Astrocyte (in vitro differentiated cells and primary cell): ENCODE measurements at regions not wholly inside any gene's neighbourhood (a gene's known extent, or its start where the extent isn't known, plus 50 kb on each side); places are given as distances from the start of the nearest gene placed in this dataset.

Experiments used
- DNase-seq: peaks from one replicate; pipeline ENCODE4 v3.0.0-alpha.2; 2010; ENCODE audit warnings: low read depth
- FAIRE-seq: peaks from 2 replicates; lab custom pipeline; 2011; peaks lifted over from hg19 to GRCh38; lab: Jason Lieb, UNC
- H2AFZ ChIP-seq: 2 replicates; pipeline ENCODE4 v1.6.0; 2012; ENCODE audit warnings: low read depth, low read length, inconsistent platforms
- H3K27ac ChIP-seq: 2 replicates; pipeline ENCODE4 v1.5.1; 2011; ENCODE audit warnings: low read depth, low read length, inconsistent platforms
- H3K27me3 ChIP-seq: 2 replicates; pipeline ENCODE4 v1.6.0; 2011; ENCODE audit warnings: low read length, inconsistent platforms; ENCODE audit not compliant: insufficient read depth
- H3K36me3 ChIP-seq: 2 replicates; pipeline ENCODE4 v1.5.1; 2011; ENCODE audit warnings: low read length, inconsistent platforms; ENCODE audit not compliant: insufficient read depth
- H3K4me1 ChIP-seq: 2 replicates; pipeline ENCODE4 v1.5.1; 2011; ENCODE audit warnings: low read length, inconsistent platforms; ENCODE audit not compliant: insufficient read depth
- H3K4me2 ChIP-seq: 2 replicates; pipeline ENCODE4 v1.6.0; 2012; ENCODE audit warnings: low read length, inconsistent platforms
- H3K4me3 ChIP-seq: 2 replicates; pipeline ENCODE4 v1.5.1; 2011; ENCODE audit warnings: low read depth, mild to moderate bottlenecking, low read length, inconsistent platforms; ENCODE audit not compliant: insufficient read depth
- H3K79me2 ChIP-seq: 2 replicates; pipeline ENCODE4 v1.6.0; 2012; ENCODE audit warnings: mild to moderate bottlenecking, low read length, inconsistent platforms; ENCODE audit not compliant: insufficient read depth
- H3K9ac ChIP-seq: 2 replicates; pipeline ENCODE4 v1.6.0; 2012; ENCODE audit warnings: mild to moderate bottlenecking, low read length, inconsistent platforms
- H3K9me3 ChIP-seq: 2 replicates; pipeline ENCODE4 v1.5.1; 2012; ENCODE audit warnings: low read depth, mild to moderate bottlenecking, low read length, inconsistent platforms; ENCODE audit not compliant: insufficient read depth
- H4K20me1 ChIP-seq: 2 replicates; pipeline ENCODE4 v1.6.0; 2012; ENCODE audit warnings: low read length, inconsistent platforms; ENCODE audit not compliant: insufficient read depth
- H3K27ac Mint-ChIP-seq: one replicate; pipeline ENCODE4 v1.8.0; 2021; ENCODE audit warnings: mild to moderate bottlenecking, mixed read lengths; ENCODE audit not compliant: unreplicated experiment
- H3K27me3 Mint-ChIP-seq: one replicate; pipeline ENCODE4 v1.8.0; 2021; ENCODE audit warnings: low read depth, mixed read lengths; ENCODE audit not compliant: unreplicated experiment
- H3K36me3 Mint-ChIP-seq: one replicate; pipeline ENCODE4 v1.8.0; 2021; ENCODE audit warnings: low read depth, mixed read lengths; ENCODE audit not compliant: unreplicated experiment
- H3K4me1 Mint-ChIP-seq: one replicate; pipeline ENCODE4 v1.8.0; 2021; ENCODE audit warnings: low read depth, mixed read lengths; ENCODE audit not compliant: unreplicated experiment
- H3K4me3 Mint-ChIP-seq: one replicate; pipeline ENCODE4 v1.8.0; 2021; ENCODE audit warnings: mild to moderate bottlenecking, moderate library complexity, mixed read lengths; ENCODE audit not compliant: unreplicated experiment
- H3K9me3 Mint-ChIP-seq: one replicate; pipeline ENCODE4 v1.8.0; 2021; ENCODE audit warnings: mild to moderate bottlenecking, mixed read lengths; ENCODE audit not compliant: unreplicated experiment
- EZH2 ChIP-seq: IDR thresholded peaks from 2 replicates; pipeline ENCODE4 v1.6.1; 2012; ENCODE audit warnings: mild to moderate bottlenecking, low read length, inconsistent platforms; ENCODE audit not compliant: insufficient read depth
- TF ChIP-seq, protein P1 (sequence below): IDR thresholded peaks from 2 replicates; pipeline ENCODE4 v1.5.1; 2011; ENCODE audit warnings: low read depth, mild to moderate bottlenecking, inconsistent platforms, low read length, moderate library complexity; ENCODE audit not compliant: insufficient read depth

DNA sequence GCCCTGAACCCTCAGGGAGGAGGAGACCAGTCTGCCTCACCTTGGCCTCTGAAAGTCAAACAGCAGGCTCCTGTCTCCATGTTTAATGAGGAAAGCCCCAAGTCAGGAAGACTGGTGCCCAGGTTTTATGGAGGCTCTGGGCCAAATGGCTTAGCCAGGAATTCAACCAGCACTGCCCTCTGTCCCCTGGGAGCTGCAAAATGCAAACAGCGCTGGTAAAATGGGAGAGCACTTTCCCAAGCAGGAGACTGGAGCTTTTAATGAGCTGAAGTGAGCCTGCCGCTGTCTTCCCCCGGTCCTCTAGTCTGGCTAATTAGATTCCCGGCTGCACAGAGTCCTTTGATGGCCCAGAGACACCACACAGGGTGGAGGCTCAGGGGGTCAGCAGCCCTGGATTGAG lies 276.0 kb upstream of the TRIB2 start:
- FAIRE-seq = no peak
- no peak overlapping the region for H3K4me3 Mint-ChIP-seq

DNA sequence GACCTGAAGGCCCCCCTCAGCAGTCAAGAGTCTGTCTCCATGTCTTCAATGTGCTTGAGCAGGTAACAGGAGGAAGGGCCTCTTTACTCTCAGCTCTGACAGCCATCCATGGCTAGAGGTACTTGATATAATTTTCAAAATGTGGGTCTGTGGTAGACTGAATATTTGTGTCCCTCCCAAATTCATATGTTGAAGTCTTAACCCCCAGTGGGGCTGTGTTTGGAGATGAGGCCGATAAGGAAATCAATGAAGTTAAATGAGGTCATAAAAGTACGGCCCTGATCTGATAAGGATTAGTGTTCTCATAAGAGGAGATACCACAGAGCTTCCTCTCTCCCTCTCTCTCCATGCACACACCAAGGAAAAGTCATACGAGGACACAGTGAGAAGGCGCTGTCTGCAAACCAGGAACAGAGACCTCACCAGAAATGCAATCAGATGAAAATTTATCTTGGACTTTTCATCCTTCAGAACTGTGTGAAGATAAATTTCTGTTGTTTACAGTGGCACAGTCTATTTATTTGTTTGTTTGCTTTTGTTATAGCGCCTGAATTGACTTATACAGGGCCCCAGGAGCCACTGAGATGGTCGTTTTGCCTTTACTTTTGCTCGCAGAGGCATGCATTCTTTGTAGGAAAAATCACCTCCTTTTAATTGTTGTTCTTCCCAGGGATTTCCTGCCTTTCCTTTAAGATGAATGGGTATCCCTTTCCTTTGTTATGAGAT lies 274.8 kb upstream of the TRIB2 start:
- Histone ChIP-seq H3K36me3 (no peaks in the 10 kb centered on the region), H3K4me2 (no peak overlapping the region)

More for the DNA sequence above, 276.0 kb upstream of the TRIB2 start:
- Mint-ChIP-seq H3K27me3 (no peaks in the 10 kb centered on the region), H3K9me3 (no peaks in the 10 kb centered on the region), H3K36me3 (no peaks in the 10 kb centered on the region), H3K4me1 (peaks cover 10% of the 10 kb centered on the region), H3K27ac (no peak overlapping the region)
- Histone ChIP-seq H3K27me3 (no peaks in the 10 kb centered on the region), H3K36me3 (no peaks in the 10 kb centered on the region), H4K20me1 (no peaks in the 10 kb centered on the region), H3K9ac (no peak overlapping the region), H3K4me3 (no peak overlapping the region), H3K9me3 (no peaks in the 10 kb centered on the region), H3K79me2 (no peaks in the 10 kb centered on the region), H3K27ac (no peak overlapping the region), H3K4me2 (no peak overlapping the region), H3K4me1 (no peaks in the 10 kb centered on the region), H2AFZ (no peak overlapping the region)
- no peak for DNase-seq
- TF ChIP-seq, protein P1, sequence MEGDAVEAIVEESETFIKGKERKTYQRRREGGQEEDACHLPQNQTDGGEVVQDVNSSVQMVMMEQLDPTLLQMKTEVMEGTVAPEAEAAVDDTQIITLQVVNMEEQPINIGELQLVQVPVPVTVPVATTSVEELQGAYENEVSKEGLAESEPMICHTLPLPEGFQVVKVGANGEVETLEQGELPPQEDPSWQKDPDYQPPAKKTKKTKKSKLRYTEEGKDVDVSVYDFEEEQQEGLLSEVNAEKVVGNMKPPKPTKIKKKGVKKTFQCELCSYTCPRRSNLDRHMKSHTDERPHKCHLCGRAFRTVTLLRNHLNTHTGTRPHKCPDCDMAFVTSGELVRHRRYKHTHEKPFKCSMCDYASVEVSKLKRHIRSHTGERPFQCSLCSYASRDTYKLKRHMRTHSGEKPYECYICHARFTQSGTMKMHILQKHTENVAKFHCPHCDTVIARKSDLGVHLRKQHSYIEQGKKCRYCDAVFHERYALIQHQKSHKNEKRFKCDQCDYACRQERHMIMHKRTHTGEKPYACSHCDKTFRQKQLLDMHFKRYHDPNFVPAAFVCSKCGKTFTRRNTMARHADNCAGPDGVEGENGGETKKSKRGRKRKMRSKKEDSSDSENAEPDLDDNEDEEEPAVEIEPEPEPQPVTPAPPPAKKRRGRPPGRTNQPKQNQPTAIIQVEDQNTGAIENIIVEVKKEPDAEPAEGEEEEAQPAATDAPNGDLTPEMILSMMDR = no peak
- no peak for TF ChIP-seq EZH2

DNA sequence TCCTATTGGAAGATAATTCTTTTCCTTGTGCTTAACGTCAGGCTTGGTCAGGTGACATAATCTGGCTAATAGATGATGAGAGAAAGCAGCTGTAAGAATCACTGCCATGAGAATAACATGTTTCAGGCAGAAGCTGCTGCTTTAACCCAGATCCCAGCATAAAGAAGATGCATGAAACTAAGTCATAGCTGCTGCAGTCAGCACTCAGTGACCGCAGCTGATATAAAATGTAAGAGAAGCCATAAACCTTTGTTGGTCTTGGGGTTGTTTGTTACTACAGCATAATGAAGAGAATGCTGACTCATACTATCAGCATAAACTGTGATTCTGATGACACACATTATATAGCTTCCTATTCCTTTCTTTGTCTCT lies 274.3 kb upstream of the TRIB2 start:
- H3K4me1 Mint-ChIP-seq = peaks cover 13% of the 10 kb centered on the region
- FAIRE-seq = no peak
- no peaks in the 10 kb centered on the region for H3K36me3 Mint-ChIP-seq
- H3K27me3 Mint-ChIP-seq = no peaks in the 10 kb centered on the region
- Histone ChIP-seq H3K27ac (no peak overlapping the region), H2AFZ (no peak overlapping the region), H3K9ac (no peak overlapping the region), H3K4me3 (no peak overlapping the region), H3K9me3 (no peaks in the 10 kb centered on the region), H3K36me3 (no peaks in the 10 kb centered on the region), H4K20me1 (no peaks in the 10 kb centered on the region), H3K4me2 (no peak overlapping the region), H3K27me3 (no peaks in the 10 kb centered on the region), H3K79me2 (no peaks in the 10 kb centered on the region), H3K4me1 (no peaks in the 10 kb centered on the region)
- no peak for TF ChIP-seq EZH2
- TF ChIP-seq, protein P1 = no peak
- no peak overlapping the region for H3K27ac Mint-ChIP-seq
- peak; percentile 76 for DNase-seq
- H3K4me3 Mint-ChIP-seq = no peak overlapping the region
- H3K9me3 Mint-ChIP-seq = no peaks in the 10 kb centered on the region

More for the DNA sequence above, 274.8 kb upstream of the TRIB2 start:
- TF ChIP-seq EZH2 = no peak
- TF ChIP-seq, protein P1 = no peak
- Histone ChIP-seq H2AFZ (no peak overlapping the region), H3K27ac (no peak overlapping the region), H3K79me2 (no peaks in the 10 kb centered on the region), H3K27me3 (no peaks in the 10 kb centered on the region), H3K4me3 (no peak overlapping the region), H4K20me1 (no peaks in the 10 kb centered on the region), H3K9ac (no peak overlapping the region), H3K9me3 (no peaks in the 10 kb centered on the region), H3K4me1 (no peaks in the 10 kb centered on the region)
- Mint-ChIP-seq H3K4me3 (no peak overlapping the region), H3K27me3 (no peaks in the 10 kb centered on the region), H3K36me3 (no peaks in the 10 kb centered on the region), H3K4me1 (peaks cover 13% of the 10 kb centered on the region), H3K27ac (no peak overlapping the region), H3K9me3 (no peaks in the 10 kb centered on the region)
- FAIRE-seq (no peak), DNase-seq (no peak)
